ENCODE measurements at regions not wholly inside any gene's neighbourhood (a gene's known extent, or its start where the extent isn't known, plus 50 kb on each side); places are given as distances from the start of the nearest gene placed in this dataset.

DNA sequence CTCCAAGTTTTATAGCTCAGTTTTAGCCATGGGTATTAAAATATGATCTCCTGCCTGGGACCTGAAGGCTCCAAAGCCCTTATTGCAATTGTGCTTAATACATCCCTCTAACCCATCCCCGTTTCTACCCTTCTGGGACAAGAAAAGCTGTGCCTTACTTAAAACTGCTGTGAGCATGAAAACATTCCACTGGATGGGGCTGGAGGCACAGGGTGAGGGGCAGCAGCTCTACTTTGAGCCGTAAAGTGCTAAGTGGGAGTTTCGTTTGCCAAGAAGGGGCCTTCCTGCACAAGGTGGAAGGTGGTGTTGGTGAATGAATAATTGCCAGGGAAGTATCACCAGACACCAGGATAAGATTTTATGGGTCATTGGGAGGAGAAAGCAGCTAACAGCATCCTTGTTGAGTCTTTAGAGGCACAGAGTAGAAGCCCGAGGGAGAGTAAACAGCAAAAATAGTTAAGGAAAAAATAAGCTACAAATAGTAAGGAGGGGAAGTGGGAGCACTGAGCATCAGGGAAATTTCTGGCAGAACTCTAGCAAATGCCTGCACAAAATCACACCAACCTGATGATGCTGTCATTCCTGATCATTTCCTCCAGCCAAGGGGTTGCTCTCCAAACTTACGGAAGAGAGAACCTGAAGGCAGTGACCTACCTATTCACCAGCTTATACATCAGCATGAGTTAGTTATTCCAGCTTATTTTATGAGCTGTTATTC lies 218.4 kb downstream of the MREG start:
- H3F3A ChIP-seq (ENCODE audit: insufficient read depth, low read length) = no peaks in the 10 kb centered on the region
- H3K4me1 ChIP-seq (ENCODE audit: insufficient read depth, low read length, severe bottlenecking) = no peaks in the 10 kb centered on the region
- H3K27me3 ChIP-seq (ENCODE audit: insufficient read depth, low read length) = no peaks in the 10 kb centered on the region
- TF ChIP-seq EZH2 (IDR thresholded peaks at IDR 0.05; ENCODE audit: borderline replicate concordance, low read length) = no peak
- TF ChIP-seq, protein P1, sequence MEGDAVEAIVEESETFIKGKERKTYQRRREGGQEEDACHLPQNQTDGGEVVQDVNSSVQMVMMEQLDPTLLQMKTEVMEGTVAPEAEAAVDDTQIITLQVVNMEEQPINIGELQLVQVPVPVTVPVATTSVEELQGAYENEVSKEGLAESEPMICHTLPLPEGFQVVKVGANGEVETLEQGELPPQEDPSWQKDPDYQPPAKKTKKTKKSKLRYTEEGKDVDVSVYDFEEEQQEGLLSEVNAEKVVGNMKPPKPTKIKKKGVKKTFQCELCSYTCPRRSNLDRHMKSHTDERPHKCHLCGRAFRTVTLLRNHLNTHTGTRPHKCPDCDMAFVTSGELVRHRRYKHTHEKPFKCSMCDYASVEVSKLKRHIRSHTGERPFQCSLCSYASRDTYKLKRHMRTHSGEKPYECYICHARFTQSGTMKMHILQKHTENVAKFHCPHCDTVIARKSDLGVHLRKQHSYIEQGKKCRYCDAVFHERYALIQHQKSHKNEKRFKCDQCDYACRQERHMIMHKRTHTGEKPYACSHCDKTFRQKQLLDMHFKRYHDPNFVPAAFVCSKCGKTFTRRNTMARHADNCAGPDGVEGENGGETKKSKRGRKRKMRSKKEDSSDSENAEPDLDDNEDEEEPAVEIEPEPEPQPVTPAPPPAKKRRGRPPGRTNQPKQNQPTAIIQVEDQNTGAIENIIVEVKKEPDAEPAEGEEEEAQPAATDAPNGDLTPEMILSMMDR (IDR thresholded peaks at IDR 0.05; ENCODE audit: low read length) = no peak
- no peak overlapping the region for H3K4me3 ChIP-seq (ENCODE audit: low read depth, low read length, poor library complexity, severe bottlenecking)
- H3K79me2 ChIP-seq (ENCODE audit: insufficient read depth, low read length) = no peaks in the 10 kb centered on the region
- no peaks in the 10 kb centered on the region for H3K9me2 ChIP-seq (ENCODE audit: low read depth, low read length)
- no peak overlapping the region for H3K9ac ChIP-seq (ENCODE audit: low read length)
- H2AFZ ChIP-seq (ENCODE audit: low read length) = no peak overlapping the region
- H3K36me3 ChIP-seq (ENCODE audit: insufficient read depth, low read length) = no peaks in the 10 kb centered on the region
- H3K9me3 ChIP-seq (ENCODE audit: low read length) = no peaks in the 10 kb centered on the region
- H3K4me2 ChIP-seq (ENCODE audit: low read length) = no peak overlapping the region
- H3K27ac ChIP-seq (ENCODE audit: low read depth, low read length, poor library complexity, severe bottlenecking) = no peak overlapping the region
- no peaks in the 10 kb centered on the region for H4K20me1 ChIP-seq (ENCODE audit: insufficient read depth, low read length)

DNA sequence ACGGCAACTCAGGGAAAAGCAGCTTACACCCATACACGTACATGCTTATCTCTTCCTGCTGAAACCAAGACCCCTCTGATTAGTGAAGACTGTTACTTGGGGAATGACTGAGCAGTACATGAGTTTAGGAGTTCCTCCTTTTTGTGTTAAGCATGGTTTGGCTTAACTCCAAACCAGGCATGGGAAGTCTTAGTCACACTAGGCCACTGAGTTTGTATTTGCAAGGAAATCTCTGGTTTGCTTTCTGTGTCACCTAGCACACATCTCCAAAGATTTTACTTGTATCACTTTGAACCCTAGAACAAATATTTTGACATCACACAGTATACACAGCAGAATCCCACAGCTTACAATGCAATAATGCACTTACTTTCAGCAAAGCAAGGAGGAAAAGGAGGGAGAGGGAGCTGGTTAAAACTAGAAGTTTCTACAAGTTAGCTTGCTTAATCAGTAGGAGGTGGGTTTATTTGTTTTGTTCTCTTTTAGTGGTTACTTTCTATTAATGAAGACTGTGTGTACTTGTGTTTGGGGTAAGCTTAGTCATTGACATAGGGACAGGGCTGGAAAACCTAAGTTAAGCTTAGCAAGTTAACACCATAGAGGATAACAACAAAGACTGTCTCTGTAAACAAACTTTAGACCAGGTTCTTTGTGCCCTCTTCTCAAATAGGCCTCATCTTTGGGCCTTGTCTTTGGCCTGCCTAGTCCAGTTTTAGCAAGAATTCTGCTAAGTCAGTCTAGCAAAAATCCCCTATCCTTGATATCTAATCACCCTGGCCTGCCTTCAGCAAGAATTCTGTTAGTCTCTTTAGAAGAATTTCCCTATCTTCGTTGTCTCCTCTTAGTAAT lies 219.4 kb downstream of the MREG start:
- no peaks in the 10 kb centered on the region for H3K79me2 ChIP-seq (ENCODE audit: insufficient read depth, low read length)
- H3K27me3 ChIP-seq (ENCODE audit: insufficient read depth, low read length) = no peaks in the 10 kb centered on the region
- no peaks in the 10 kb centered on the region for H3K4me1 ChIP-seq (ENCODE audit: insufficient read depth, low read length, severe bottlenecking)
- TF ChIP-seq EZH2 (IDR thresholded peaks at IDR 0.05; ENCODE audit: borderline replicate concordance, low read length) = no peak
- TF ChIP-seq, protein P1 (IDR thresholded peaks at IDR 0.05; ENCODE audit: low read length) = no peak
- H3K36me3 ChIP-seq (ENCODE audit: insufficient read depth, low read length) = no peaks in the 10 kb centered on the region
- H3K27ac ChIP-seq (ENCODE audit: low read depth, low read length, poor library complexity, severe bottlenecking) = no peak overlapping the region
- H2AFZ ChIP-seq (ENCODE audit: low read length) = no peak overlapping the region
- no peak overlapping the region for H3K9ac ChIP-seq (ENCODE audit: low read length)
- H3K4me2 ChIP-seq (ENCODE audit: low read length) = no peak overlapping the region
- H3K9me3 ChIP-seq (ENCODE audit: low read length) = no peaks in the 10 kb centered on the region
- H4K20me1 ChIP-seq (ENCODE audit: insufficient read depth, low read length) = no peaks in the 10 kb centered on the region
- no peaks in the 10 kb centered on the region for H3K9me2 ChIP-seq (ENCODE audit: low read depth, low read length)
- H3K4me3 ChIP-seq (ENCODE audit: low read depth, low read length, poor library complexity, severe bottlenecking) = no peak overlapping the region
- H3F3A ChIP-seq (ENCODE audit: insufficient read depth, low read length) = no peaks in the 10 kb centered on the region

DNA sequence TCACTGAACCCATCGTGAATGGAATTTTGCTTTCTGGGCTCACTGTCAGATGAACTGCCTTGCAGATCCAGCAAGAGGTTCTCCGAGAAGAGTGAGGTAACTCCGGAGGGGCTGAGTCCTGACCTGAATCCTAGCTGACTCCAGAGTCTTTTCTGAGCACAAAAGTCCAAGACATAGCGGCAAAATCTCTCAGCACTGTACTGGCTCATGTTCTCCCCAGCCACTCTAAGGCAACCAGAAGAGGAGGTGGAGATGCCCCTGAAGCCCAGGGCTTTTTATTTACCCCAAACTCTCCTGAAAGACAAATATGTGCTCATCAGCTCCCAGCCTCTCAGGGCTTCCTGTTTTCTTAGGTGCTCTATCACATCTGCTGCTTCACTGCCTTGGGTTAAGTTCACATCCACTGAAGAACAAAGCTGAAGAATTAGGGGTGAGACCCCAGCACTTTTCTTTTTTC lies 221.8 kb downstream of the MREG start:
- TF ChIP-seq EZH2 (IDR thresholded peaks at IDR 0.05; ENCODE audit: borderline replicate concordance, low read length) = no peak
- TF ChIP-seq, protein P1 (IDR thresholded peaks at IDR 0.05; ENCODE audit: low read length) = no peak
- Histone ChIP-seq H2AFZ (ENCODE audit: low read length) (no peak overlapping the region), H4K20me1 (ENCODE audit: insufficient read depth, low read length) (no peaks in the 10 kb centered on the region), H3K9ac (ENCODE audit: low read length) (no peak overlapping the region), H3K4me2 (ENCODE audit: low read length) (no peak overlapping the region), H3K4me1 (ENCODE audit: insufficient read depth, low read length, severe bottlenecking) (no peaks in the 10 kb centered on the region), H3K27ac (ENCODE audit: low read depth, low read length, poor library complexity, severe bottlenecking) (no peak overlapping the region), H3K79me2 (ENCODE audit: insufficient read depth, low read length) (no peaks in the 10 kb centered on the region), H3F3A (ENCODE audit: insufficient read depth, low read length) (no peaks in the 10 kb centered on the region), H3K9me2 (ENCODE audit: low read depth, low read length) (no peaks in the 10 kb centered on the region), H3K36me3 (ENCODE audit: insufficient read depth, low read length) (no peaks in the 10 kb centered on the region), H3K4me3 (ENCODE audit: low read depth, low read length, poor library complexity, severe bottlenecking) (no peak overlapping the region), H3K9me3 (ENCODE audit: low read length) (no peaks in the 10 kb centered on the region), H3K27me3 (ENCODE audit: insufficient read depth, low read length) (no peaks in the 10 kb centered on the region)
